Skin epidermis (tissue), 12 donors: ENCODE measurements at regions not wholly inside any gene's neighbourhood (a gene's known extent, or its start where the extent isn't known, plus 50 kb on each side); places are given as distances from the start of the nearest gene placed in this dataset.
A peak's percentile ranks its signal among the peaks of the same experiment; 100 is the strongest.
"Not testable (repeated sequence)": the region's sequence is repeated elsewhere in the genome, so short reads cannot be mapped to it uniquely, and the experiment has no call there.

ENCODE experiments used
- H3K27ac ChIP-seq, 21 experiments: fragments of 200-600 bp; sonication (generic) in 11 of 21; one replicate each; pipeline ENCODE4 v1.5.0; 2020; ENCODE audit warnings: mild to moderate bottlenecking in 3 of 21, inconsistent platforms in 2 of 21, moderate library complexity in 2 of 21
- H3K4me3 ChIP-seq, 7 experiments: fragments of 200-600 bp; sonication (generic) in 2 of 7; one replicate each; pipeline ENCODE4 v1.5.0; 2020; ENCODE audit warnings: inconsistent platforms in 2 of 7, mild to moderate bottlenecking in 2 of 7, moderate library complexity in 1 of 7

DNA sequence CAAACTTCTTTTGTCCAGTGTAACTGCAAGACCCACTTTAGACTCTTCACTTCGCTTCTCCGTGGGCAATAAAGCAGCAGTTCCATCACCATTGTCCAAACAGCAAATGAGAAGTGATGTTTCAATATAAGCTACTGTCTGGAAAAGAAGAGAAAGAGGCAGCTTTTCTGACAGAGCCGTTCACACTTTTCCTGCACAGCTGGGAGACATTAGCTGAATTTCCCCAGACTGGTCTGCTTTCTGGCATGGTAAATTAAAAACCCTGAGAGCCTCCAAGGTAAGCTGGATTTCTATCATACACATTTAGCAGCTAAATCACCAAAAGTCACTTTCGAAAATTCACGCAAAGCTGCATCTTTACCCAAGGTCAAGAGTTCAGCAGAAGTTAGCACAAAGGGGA, 108.5 kb upstream of the CMC1 start:
- Histone ChIP-seq H3K27ac (no peak overlapping the region), H3K4me3 (no peak overlapping the region)

DNA sequence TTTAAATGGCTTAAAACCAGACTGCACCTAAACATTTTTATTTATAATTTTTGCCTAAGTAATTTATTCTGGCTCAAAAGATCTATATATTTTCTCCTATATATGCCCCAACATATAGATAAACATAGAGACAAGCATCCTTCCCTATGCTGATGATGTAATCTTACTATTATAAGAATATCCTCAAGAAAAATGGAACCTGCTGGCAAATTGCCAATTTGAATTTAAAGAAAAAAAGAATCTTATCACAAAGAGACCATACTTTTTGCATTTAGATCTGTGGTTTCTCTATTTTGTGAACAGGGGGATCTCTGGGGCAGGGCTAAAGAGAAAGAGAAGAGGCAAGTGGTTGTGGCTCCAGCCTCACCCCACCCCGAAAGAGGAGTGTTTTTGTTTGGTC, 107.2 kb upstream of the CMC1 start:
- Histone ChIP-seq H3K27ac (no peak overlapping the region), H3K4me3 (no peak overlapping the region)

DNA sequence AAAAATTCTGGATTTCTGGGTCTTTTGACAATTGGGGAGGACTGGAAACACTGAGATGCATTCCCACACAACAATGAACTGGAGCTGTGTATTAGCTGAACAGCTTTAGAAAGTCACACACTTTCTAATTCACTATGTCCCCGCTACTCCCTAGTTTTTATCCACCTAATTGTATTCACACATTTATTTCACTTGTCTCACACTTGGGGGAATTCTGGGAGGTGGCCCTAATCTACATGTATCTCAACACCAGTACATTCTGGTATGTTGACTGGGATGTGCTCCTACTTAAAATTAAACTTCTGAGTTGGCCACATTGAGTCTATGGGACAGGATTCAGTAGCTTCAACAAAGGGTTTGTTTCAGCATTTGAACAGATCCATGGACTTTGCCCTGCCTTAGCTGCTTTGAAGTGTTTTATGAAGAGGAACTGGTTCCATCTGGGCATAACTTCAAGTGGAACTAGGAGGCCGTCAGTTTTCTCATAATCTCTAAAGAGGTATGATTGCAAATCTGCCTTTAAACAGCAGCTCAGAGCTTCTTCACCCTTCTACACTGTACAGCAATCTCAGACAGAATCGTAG, 106.5 kb upstream of the CMC1 start:
- Histone ChIP-seq H3K27ac (no peak overlapping the region), H3K4me3 (no peak overlapping the region)

DNA sequence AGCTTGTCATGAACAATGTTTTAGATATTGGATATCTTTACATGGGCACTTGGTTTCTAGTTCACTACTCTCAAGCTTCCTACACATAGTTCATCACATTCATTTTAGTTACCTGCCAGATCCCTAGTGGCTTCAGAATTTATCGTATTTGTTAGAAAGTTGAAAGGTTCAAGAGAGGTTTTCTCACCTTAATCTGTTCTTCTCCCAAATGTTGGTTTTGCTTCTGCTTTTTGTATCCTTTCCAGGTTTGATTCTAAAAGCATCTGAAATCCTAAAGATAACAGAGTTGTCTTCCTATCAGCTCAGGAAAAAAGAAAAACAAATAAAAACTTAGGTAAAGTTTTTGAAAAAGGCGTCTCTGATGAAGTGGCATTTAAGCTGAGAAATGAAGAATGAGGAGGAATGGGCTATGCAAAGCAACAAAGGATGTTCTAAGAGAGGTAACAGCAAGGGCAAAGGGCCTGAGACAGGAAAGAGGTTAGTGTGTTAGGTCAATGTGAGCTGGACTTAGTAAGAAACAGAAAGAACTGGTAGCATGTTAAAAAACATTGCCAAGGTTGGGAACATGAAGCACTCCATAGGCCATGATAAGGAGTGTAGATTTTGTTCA, 104.7 kb upstream of the CMC1 start:
- H3K4me3 ChIP-seq, result no peak overlapping the region
- no peak overlapping the region for H3K27ac ChIP-seq

DNA sequence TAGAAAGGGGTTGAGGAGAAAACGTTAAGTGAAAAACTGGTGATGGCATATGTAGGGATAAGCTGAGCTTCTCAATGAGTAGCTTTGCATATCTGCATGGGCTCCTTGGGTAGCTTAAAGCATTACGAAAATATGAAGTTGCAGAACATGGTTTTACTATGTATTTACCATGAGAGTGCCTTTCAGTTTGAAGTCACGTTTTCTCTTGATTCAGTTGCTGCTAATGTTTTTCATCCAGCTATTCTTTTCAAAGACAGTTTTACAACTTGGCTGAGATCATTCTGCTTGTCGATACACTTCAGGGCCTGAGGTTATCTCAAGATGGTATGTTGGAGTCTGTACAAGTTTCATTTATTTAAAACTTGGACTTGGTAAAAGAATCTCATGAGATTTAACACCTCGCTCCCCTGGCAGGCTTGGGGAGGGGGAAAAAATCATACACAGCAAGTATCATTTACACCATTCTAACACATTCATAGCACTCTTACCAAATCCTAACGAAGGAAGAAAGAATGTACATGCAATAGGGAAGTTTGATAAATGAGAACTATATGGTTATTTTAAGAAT, 103.3 kb upstream of the CMC1 start:
- Histone ChIP-seq H3K27ac (no peak overlapping the region), H3K4me3 (no peak overlapping the region)

DNA sequence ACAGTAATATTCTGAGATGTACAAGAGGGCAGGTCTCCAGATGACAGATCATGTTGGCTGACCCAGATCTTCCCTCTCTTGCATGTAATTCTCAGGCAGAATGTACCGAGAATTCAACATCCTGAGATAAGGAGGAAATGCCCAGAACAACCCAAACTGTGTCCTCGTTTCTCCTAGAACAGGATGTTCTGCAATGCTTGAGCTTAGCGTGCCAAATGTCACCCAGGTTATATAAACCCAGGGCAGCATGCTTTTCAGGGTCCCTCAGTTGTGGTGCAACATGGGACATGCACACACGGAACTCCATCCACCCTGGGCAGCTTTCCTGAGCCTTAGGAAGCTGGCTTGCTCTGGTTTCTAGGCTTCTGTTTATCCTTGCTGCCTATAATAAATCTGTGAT, 102.1 kb upstream of the CMC1 start:
- Histone ChIP-seq H3K27ac (no peak overlapping the region), H3K4me3 (no peak overlapping the region)

DNA sequence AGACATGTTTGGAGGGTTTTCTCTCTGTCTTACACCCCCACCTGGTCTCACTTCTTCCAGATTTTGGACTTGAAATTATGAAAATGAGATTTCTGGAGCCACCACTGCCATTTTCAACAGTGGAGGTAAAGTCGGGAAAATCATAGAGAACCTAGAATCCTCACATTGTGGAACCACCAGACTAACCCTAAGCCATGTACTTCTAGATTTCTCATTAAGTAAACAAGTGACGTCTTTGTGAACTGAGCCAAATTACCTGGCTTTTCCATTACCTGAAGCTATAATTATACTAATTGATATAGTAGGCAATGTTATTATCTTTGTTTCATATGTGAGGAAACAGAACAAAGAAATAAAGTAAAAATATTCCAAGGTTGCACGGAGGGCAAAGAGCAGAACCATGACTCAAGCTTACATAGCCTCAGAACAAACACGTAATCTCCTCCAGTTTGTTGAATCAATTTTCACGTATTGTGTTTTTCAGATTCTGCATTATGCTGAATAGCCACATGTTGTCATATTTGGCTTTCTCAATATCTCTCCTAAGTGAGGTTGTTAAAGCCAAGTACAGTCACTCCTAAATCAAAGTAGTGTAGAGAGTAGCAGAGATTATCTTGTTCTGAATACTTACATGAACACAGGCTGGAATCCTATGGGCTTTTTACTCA, 101.3 kb upstream of the CMC1 start:
- H3K27ac ChIP-seq, result no peak overlapping the region
- no peak overlapping the region for H3K4me3 ChIP-seq

DNA sequence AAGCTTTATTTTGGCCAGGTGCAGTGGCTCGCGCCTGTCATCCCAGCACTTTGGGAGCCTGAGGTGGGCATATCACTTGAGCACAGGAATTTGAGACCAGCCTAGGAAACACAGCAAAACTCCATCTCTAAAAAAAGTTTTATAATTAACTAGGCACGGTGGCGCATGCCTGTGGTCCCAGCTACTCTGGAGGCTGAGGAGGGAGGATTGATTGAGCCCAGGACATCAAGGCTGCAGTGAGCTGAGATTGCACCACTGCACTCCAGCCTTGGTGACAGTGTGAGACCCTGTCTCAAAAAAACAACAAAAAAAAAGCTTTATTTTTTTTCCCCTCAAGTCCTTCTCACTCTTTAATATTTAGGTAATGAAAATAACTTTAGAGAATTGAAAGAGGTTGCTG, 100.8 kb upstream of the CMC1 start:
- H3K4me3 ChIP-seq, result no peak overlapping the region
- H3K27ac ChIP-seq, result no peak overlapping the region

DNA sequence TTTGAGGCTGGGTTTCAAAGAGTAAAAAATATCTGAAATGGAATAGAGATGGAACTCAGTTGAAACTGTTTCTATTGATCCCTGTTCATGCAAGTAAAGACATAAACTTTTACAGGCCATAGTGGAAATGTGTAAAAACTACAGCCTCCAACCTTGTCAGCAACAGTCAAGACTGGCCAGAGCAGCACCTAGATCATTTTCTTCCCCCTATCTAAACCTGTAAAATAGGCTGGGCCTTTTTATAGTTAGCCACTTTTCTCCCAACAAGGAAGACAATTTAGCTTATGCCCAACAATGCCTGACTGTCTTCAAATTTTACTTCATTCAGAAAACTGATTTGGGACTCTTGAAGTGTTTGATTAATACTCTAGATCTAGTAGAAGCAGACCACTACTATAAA, 91.5 kb upstream of the CMC1 start:
- Histone ChIP-seq H3K27ac (peak overlapping the region in 1 of 21 experiments; percentile 29), H3K4me3 (no peak overlapping the region)

DNA sequence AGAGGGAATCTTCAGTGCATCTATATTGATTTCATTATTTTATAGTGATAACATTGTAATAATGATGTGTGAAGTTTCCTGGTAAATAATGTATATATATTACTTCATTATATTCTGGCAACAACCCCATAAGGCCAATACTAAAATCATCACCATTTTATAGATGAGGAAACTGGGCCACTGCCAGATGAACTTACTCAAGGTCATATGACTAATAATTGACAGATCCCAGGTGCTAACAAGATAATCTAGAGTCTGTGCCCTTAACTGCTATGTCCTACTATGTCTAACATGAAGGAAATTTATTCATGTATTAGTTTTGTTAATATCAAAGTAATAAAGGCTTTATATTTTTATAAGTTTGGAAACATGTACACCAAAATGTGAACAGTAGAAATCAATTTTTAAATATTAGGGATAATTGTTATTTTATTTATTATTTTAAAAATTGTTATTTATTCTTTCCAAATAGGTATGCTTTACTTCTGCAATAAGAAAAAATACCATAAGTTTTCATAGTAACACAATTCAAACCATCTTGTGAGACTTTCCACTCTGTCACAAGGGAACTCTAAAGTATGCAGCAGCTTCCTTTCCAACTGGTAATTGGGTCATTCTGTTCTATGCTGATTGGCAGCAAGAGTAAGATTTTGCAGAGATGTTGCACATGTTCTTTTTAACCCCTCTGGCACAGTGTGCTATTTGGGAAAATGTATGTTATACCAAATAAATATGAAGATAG, 90.8 kb upstream of the CMC1 start:
- peak overlapping the region in 1 of 21 experiments; percentile 29 for H3K27ac ChIP-seq
- no peak overlapping the region for H3K4me3 ChIP-seq

DNA sequence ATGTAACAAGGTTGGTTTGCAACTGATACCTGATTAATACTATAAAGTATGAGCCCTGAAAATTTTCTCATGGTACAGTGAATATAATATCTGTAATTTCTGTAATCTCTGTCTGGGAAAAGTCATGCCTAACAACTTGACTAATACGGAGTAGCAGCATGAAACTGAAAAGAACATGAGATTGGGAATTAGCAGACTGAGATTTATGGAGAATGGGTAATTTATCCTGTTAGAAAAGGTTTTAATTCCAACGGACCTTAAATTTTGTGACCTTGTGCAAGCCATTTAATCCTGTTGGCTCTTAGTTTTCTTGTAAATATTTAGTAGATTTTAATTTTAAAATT, 90.2 kb upstream of the CMC1 start:
- H3K4me3 ChIP-seq, result no peak overlapping the region
- H3K27ac ChIP-seq, result peak overlapping the region in 1 of 21 experiments; percentile 49

DNA sequence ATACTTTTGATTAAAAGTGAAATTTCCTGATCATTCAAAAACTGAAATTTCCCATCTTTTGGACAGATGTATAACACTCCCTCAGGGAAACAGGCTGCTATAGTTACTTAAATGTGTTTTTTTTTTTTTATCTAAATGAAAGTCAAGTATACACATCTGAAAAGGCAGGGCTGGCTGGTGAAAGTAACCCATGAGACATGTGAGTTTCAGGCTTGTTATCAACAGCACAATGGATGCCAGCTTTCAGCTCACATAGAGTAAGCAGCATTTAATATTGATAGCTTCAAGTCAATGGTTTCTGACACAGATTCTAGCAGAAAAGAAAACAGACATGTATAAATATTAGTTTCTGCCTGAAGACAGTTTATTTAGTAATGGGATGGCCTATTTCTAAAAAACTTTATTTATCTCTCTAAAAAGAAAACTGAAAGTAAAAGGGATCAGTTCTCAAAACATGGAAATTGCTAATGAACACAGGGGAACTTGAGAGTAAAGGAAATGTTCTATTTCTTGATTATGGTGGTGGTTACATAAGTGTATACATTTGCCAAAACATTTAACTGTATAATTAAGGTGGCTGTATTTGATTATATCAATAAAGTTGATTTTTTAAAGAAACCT, 89.7 kb upstream of the CMC1 start:
- Histone ChIP-seq H3K27ac (peak overlapping the region in 6 of 21 experiments; percentile 1 to 62 (median 29)), H3K4me3 (no peak overlapping the region)

DNA sequence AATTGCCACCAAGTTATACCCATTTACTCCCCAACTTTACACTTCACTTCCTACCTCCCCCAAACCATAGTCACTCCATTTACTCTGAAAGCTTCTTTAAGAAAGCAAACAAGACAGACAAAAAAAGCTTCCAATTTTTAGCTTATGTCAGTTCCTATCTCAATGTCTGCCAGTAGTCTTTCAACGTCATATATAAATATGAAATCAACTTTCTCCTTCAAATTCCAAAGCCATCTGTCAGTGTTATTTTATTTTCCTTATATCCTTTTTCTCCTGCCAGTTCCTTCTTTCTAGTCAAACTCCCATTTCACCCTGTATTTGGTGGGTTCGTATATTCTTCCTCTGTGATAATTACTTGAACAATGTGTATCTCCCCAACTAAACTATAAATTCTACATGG, 85.8 kb upstream of the CMC1 start:
- no peak overlapping the region for H3K4me3 ChIP-seq

DNA sequence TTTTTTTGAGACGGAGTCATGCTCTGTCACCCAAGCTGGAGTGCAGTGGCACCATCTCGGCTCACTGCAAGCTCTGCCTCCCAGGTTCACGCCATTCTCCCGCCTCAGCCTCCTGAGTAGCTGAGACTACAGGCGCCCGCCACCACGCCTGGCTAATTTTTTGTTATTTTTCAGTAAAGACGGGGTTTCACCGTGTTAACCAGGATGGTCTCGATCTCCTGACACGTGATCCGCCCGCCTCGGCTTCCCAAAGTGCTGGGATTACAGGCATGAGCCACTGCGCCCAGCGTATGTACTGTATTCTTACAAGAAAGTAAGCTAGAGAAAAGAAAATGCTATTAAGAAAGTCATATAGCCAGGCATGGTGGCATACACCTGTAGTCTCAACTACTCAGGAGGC, 84.8 kb upstream of the CMC1 start:
- H3K4me3 ChIP-seq, H3K27ac ChIP-seq: not testable (repeated sequence)

More for the DNA sequence above, 85.8 kb upstream of the CMC1 start:
- H3K27ac ChIP-seq, result no peak overlapping the region

DNA sequence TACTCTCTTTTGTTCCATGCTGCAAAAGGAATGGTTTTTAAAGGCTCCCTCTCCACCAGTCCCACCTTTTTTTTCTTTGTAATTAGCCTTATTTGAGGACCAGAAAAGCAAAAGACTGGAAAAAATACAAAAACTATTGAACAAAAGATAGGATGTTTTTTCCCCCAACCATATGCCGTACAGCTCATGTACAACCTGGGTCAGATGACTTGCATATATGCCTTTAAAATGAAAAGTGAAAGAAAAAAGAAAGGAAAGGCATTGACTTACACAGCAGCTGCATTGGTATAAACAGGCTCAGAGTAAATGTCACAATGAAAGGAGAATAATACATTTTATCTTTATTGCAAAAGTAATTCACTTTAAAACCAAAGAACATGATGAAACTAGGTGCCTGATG, 69.5 kb upstream of the CMC1 start:
- Histone ChIP-seq H3K27ac (no peak overlapping the region), H3K4me3 (no peak overlapping the region)

DNA sequence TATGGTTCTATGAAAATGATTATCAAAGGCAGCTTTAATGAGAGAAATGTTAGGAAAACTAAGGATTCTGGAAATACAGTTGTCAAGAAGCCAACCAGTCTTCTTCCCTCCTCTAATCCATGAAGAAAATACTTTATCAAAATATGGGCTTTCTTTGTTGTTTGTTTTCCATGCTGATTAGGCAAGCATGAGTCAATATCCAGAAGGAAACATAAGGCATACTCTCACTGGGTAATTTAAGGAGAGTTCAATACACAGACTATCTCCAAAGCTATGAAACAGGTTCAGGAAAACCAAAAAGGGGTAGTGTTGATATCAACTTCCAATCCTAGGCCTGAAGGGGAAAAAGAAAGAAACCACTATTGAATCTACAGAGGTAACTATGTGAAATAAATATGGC, 68.7 kb upstream of the CMC1 start:
- Histone ChIP-seq H3K4me3 (no peak overlapping the region), H3K27ac (no peak overlapping the region)

DNA sequence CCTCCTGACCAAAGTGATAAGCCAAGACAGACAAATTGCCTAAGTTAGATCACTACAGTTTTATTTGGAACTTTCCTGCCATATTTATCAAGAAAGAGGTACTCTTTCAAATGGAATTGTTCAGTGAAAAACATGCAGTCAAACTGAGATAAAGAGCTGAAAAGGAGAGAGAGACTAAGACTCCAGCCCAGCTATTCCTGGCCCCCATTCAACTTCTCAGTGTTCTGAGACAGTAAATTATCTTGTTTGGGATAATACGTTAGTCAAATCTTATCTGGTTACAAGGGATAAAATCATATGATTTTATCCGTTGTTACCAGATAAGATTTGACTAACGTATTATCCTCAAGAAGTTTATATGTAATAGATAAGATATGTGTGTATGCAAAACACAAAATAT, 67.6 kb upstream of the CMC1 start:
- Histone ChIP-seq H3K4me3 (no peak overlapping the region), H3K27ac (no peak overlapping the region)

DNA sequence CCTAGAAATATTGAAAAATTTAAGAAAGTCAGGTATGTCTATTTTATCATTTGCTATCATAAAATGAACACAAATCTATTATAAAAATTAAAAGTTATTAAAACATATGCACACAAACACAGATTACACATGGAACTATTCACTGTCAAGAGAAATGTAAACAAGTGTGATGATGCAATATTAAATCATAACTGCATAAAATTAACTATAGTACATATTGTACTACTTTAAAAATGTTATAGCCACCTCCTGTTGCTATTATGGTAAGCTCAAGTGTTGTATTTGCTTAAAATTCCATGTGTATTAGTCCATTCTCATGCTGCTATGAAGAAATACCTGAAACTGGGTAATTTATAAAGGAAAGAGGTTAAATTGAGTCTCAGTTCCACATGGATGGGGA, 54.7 kb upstream of the CMC1 start:
- Histone ChIP-seq H3K4me3 (no peak overlapping the region), H3K27ac (no peak overlapping the region)

DNA sequence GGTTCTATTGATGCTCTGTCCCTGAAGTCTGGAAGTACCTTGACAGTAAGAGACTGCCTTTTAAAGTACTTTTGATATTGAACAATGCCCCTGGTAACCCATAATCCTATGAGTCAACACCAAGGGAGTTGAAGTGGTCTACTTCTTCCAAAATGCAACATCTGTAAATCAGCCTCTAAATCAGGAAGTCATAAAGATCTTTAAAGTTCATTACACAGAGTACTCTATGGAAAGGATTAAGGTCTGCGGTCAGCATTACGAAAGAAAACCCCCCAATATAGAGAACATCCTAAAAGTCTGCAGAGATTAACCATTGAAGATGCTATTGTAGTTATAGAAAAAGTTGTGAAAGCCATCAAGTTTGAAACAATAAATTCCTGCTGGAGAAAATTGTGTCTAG, 52.7 kb upstream of the CMC1 start:
- no peak overlapping the region for H3K4me3 ChIP-seq
- no peak overlapping the region for H3K27ac ChIP-seq

DNA sequence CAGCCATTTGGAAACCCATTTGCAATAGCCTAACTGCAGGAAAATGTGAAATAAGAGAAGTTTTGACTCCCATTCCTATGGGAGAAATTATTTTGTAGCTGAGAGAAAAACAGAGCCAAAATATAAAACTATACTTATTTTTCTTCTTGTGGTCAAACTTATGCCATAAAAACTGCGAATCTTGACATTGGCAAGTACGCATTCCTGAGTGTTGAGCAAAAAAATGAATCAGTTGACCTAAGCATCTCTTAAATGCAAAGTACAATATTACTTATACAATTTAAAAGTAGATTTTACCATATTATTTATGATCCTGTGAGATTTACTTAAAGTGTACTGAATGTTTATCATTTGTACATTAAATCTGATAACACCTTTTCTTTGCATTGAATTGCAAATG, 50.1 kb upstream of the CMC1 start:
- H3K4me3 ChIP-seq, result no peak overlapping the region
- no peak overlapping the region for H3K27ac ChIP-seq
